H1 (cell line): ENCODE measurements at regions not wholly inside any gene's neighbourhood (a gene's known extent, or its start where the extent isn't known, plus 50 kb on each side); places are given as distances from the start of the nearest gene placed in this dataset.

Source experiments
- BCL11A ChIP-seq, 2 experiments: IDR thresholded peaks; one replicate each; pipeline ENCODE4 v1.6.1; 2011; ENCODE audit warnings: low read depth in 2 of 2, low read length in 2 of 2, mild to moderate bottlenecking in 2 of 2
- TF ChIP-seq, protein P1 (sequence below): IDR thresholded peaks from 2 replicates; pipeline ENCODE4 v1.6.1; 2012; ENCODE audit warnings: low read length, inconsistent platforms

- TF ChIP-seq, protein P1, sequence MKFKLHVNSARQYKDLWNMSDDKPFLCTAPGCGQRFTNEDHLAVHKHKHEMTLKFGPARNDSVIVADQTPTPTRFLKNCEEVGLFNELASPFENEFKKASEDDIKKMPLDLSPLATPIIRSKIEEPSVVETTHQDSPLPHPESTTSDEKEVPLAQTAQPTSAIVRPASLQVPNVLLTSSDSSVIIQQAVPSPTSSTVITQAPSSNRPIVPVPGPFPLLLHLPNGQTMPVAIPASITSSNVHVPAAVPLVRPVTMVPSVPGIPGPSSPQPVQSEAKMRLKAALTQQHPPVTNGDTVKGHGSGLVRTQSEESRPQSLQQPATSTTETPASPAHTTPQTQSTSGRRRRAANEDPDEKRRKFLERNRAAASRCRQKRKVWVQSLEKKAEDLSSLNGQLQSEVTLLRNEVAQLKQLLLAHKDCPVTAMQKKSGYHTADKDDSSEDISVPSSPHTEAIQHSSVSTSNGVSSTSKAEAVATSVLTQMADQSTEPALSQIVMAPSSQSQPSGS: no peak
- TF ChIP-seq BCL11A (IDR thresholded peaks at IDR 0.05; ENCODE audit: low read depth in 2 of 2, low read length in 2 of 2): no peak
Observed at GRCh38 chr1:87739141-87739540, 410.5 kb downstream of the LMO4 start (continued).
